Esophagus (tissue), 2 donors: ENCODE measurements at regions not wholly inside any gene's neighbourhood (a gene's known extent, or its start where the extent isn't known, plus 50 kb on each side); places are given as distances from the start of the nearest gene placed in this dataset.
"Not testable (repeated sequence)": the region's sequence is repeated elsewhere in the genome, so short reads cannot be mapped to it uniquely, and the experiment has no call there.

Experiments
- H3K27ac ChIP-seq, 2 donors: one replicate each; pipeline ENCODE4 v1.5.1; 2013; ENCODE audit warnings: low read depth in 2 of 2, mild to moderate bottlenecking in 2 of 2, inconsistent platforms in 1 of 2, low read length in 1 of 2, moderate library complexity in 1 of 2
- H3K27me3 ChIP-seq, 2 donors: one replicate each; pipeline ENCODE4 v1.6.1; 2013; ENCODE audit warnings: low read length in 2 of 2, control low read depth in 1 of 2, mild to moderate bottlenecking in 1 of 2; ENCODE audit not compliant: insufficient read depth in 2 of 2, control insufficient read depth in 1 of 2
- H3K36me3 ChIP-seq, 2 donors: one replicate each; pipeline ENCODE4 v1.6.1; 2013; ENCODE audit warnings: low read length in 1 of 2; ENCODE audit not compliant: control insufficient read depth in 2 of 2, insufficient read depth in 2 of 2
- H3K4me1 ChIP-seq, 2 donors: one replicate each; pipeline ENCODE4 v1.6.1; 2013; ENCODE audit warnings: low read length in 1 of 2; ENCODE audit not compliant: control insufficient read depth in 2 of 2, insufficient read depth in 2 of 2
- H3K4me3 ChIP-seq, 2 donors: one replicate each; pipeline ENCODE4 v1.5.1; 2013; ENCODE audit warnings: low read length in 2 of 2, mild to moderate bottlenecking in 2 of 2, low read depth in 1 of 2, moderate library complexity in 1 of 2
- H3K9me3 ChIP-seq, 2 donors: one replicate each; pipeline ENCODE4 v1.6.1; 2013; ENCODE audit warnings: mild to moderate bottlenecking in 2 of 2, low read depth in 1 of 2, low read length in 1 of 2, moderate library complexity in 1 of 2; ENCODE audit not compliant: control insufficient read depth in 2 of 2, insufficient read depth in 1 of 2
- WGBS, 2 donors: extraction: QIAGEN DNeasy Blood & Tissue Kit; methylation state at CpG; one replicate each; pipeline ENCODE4 v1.1.7; 2013; 5-methylcytosine and 5-hydroxymethylcytosine counted together
- donor health status: healthy with polysubstance abuse.
- donor health status: Bipolar disorder and iron deficiency.

GRCh38 chr6:19713411-19713810 lies 123.8 kb upstream of the ID4 start:
- H3K9me3 ChIP-seq = no peaks in the 10 kb centered on the region
- H3K36me3 ChIP-seq = no peaks in the 10 kb centered on the region
- no peak overlapping the region for H3K27ac ChIP-seq
- H3K4me1 ChIP-seq = no peaks in the 10 kb centered on the region
- WGBS, 2 donors = 88 to 92% methylated on average over 4 of the region's 4 CpGs
- no peaks in the 10 kb centered on the region for H3K27me3 ChIP-seq
- no peak overlapping the region for H3K4me3 ChIP-seq

DNA sequence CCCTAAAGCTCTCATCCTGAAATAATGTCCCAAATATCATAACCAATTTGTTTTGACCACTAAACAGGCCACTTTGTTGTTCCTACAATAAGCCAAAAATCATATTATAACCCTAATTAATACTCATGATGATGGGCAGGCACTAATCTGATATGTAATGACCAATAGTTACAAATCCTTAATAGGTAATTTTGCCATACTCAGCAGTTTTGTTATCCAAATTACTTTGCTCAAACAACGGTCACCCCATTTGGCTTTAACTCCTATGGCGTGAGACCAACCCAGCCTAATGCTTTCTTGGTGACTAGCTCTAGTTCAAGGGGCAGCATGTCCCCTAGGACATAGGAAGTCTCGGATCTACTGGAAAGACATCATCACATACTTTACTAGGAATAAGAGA lies 123.2 kb upstream of the ID4 start:
- no peaks in the 10 kb centered on the region for H3K4me1 ChIP-seq
- no peaks in the 10 kb centered on the region for H3K27me3 ChIP-seq
- 77 to 79% methylated on average over 3 of the region's 3 CpGs for WGBS, 2 donors
- no peaks in the 10 kb centered on the region for H3K9me3 ChIP-seq
- no peak overlapping the region for H3K27ac ChIP-seq
- H3K4me3 ChIP-seq = no peak overlapping the region
- no peaks in the 10 kb centered on the region for H3K36me3 ChIP-seq

DNA sequence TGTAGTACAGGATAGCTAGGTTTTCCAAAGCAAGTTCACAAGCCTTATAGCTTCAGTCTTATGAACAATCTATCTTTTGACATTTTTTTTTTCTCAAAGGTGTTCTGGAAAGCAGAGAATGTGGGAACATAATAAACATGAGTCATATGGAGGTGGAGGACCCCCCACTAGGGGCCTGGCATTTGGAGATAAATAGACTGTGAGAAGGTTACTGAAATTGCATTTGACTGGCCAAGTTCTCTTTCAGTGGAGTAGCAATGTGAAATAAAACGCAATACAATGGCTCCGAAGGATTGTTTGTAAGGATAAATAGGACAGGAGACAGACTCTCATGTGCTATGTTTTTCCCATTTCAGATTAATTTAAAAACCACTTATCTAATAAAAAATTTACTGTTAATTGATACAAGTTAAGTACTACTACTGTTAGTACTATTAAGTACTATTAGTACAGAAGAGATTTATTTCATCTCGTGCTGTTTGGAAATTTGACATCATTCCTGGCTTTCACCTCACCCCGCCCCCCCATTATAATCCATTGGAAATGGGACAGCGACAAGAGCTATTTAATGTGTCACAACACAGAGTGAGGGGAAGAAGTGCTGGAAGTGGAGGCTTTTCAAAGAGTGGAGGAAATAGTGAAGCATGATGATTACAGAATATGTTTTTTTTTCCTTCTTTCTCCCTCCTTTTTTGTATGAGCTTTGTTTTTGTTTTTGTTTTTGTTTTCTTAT lies 122.6 kb upstream of the ID4 start:
- Histone ChIP-seq H3K9me3 (no peaks in the 10 kb centered on the region), H3K36me3 (no peaks in the 10 kb centered on the region), H3K4me1 (no peaks in the 10 kb centered on the region), H3K27me3 (no peaks in the 10 kb centered on the region), H3K27ac (no peak overlapping the region), H3K4me3 (no peak overlapping the region)
- WGBS, 2 donors = 65 to 68% methylated on average over 5 of the region's 5 CpGs

DNA sequence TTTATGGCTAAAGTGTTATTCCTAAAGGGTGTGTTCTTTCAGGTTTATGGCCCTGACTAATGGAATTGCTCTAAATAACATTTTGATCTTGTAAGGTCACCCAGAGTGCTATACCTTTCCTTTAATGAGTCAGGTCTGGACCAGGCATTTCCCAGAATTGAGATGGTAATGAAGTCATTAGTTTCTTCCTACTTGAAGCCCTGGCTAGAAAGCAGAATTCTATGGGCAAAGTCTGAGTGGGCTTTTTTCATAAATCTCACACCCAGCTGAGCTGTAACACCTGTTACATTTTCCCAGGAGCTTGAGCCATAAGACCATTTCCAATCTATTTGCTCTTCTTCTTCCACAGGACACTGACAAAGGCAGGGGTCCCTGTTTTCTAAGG lies 122.0 kb upstream of the ID4 start:
- no peaks in the 10 kb centered on the region for H3K27me3 ChIP-seq
- no peak overlapping the region for H3K27ac ChIP-seq
- H3K36me3 ChIP-seq = no peaks in the 10 kb centered on the region
- no peak overlapping the region for H3K4me3 ChIP-seq
- H3K4me1 ChIP-seq = no peaks in the 10 kb centered on the region
- no peaks in the 10 kb centered on the region for H3K9me3 ChIP-seq

DNA sequence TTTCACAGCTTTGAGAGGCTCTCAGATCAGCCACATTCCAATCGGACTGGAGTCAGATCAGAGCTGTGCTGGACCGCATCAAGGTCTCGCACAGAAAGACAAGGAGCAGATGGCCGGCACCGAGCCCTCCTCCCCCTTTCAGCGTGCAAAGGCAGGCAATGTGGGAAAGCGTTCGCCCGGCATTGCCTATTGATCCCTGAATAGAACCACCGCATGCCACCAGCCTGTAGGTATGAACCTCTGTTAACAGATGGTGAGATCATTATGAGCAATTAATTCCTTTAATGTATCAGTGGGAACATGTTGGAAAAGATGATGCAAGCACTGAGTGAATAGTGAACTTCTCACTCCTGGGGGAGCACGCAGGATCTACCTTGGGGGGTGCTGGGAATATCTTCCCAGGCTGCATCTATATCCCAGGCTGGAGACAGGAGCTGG lies 117.5 kb upstream of the ID4 start:
- Histone ChIP-seq H3K9me3 (no peaks in the 10 kb centered on the region), H3K27me3 (no peaks in the 10 kb centered on the region), H3K4me1 (no peaks in the 10 kb centered on the region), H3K36me3 (no peaks in the 10 kb centered on the region), H3K27ac (no peak overlapping the region), H3K4me3 (no peak overlapping the region)
- 33 to 36% methylated on average over 11 of the region's 11 CpGs for WGBS, 2 donors

DNA sequence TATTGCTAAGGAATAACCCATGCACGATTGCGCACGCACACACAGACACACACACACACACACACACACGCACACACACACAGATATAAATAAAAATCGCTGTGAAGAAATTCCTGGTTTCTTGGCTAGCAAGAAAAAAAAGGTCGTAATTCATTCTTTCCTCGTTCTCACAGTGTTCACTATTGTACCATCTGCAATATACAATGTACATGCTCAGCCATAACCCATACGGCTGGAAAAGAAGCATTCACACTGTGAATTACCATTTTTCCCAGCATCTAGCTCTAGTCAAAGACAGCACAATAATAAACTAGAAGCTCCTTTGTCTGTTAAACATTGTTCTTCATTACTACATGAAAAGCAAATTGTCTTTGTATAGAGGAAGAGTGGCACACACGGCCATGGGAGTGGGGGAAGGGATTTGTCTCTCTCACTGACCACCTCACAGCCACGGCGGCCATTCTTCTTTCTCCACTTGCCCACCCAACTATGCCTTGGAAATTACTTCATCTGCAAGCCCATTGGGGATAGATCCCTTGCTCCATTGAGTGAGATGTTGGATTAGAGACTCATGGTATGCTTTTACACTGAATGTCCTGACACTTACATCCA lies 115.3 kb upstream of the ID4 start:
- 85 to 86% methylated on average over 11 of the region's 11 CpGs for WGBS, 2 donors
- no peak overlapping the region for H3K4me3 ChIP-seq
- H3K9me3 ChIP-seq = no peaks in the 10 kb centered on the region
- H3K27ac ChIP-seq = no peak overlapping the region
- H3K4me1 ChIP-seq = no peaks in the 10 kb centered on the region
- H3K27me3 ChIP-seq = no peaks in the 10 kb centered on the region
- H3K36me3 ChIP-seq = no peaks in the 10 kb centered on the region

DNA sequence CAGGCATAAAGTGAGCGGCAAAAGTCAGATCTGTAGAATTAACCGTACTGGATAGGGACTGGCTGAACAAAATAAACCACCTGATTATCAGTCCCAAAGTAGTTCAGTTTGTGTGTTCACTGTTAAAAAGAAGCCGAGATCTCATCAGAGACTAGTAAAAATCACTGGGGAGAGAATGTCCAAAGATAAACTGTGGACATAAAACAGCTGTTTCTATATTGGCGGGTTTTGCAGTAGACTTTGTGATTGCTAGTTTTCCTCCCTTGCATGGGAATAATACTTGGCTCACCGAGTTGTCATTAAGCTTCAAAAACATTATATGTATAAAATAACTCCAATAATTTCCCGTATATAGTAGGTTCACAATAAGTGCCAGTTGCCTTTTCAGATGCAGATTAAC lies 114.2 kb upstream of the ID4 start:
- Histone ChIP-seq H3K4me1 (no peaks in the 10 kb centered on the region), H3K4me3 (no peak overlapping the region), H3K27ac (no peak overlapping the region), H3K36me3 (no peaks in the 10 kb centered on the region), H3K27me3 (no peaks in the 10 kb centered on the region), H3K9me3 (no peaks in the 10 kb centered on the region)
- WGBS, 2 donors = 77 to 78% methylated on average over 6 of the region's 6 CpGs

DNA sequence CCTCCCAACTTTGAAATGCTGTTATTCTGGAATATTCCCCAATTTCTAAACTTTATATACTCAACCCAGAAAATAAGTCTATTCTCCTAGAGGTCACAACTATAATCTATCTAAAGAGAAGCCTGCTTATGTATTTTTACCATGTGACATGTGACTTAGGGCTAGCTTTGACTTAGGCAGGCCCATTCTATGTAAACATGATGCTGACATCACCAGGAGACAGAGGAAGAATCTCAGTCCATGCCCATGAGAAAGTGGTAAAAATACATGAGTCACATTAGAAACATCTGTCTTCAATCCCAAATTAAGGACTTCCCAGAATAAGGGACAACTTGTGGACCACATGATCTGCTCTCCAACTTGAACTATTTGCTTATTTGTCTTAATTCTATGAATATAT lies 113.6 kb upstream of the ID4 start:
- no peaks in the 10 kb centered on the region for H3K27me3 ChIP-seq
- no peak overlapping the region for H3K27ac ChIP-seq
- no peaks in the 10 kb centered on the region for H3K36me3 ChIP-seq
- H3K9me3 ChIP-seq = no peaks in the 10 kb centered on the region
- no peaks in the 10 kb centered on the region for H3K4me1 ChIP-seq
- no peak overlapping the region for H3K4me3 ChIP-seq

- H3K4me3 ChIP-seq, H3K4me1 ChIP-seq, H3K27ac ChIP-seq, H3K27me3 ChIP-seq, H3K36me3 ChIP-seq, H3K9me3 ChIP-seq: not testable (repeated sequence)
These were observed 111.7 kb upstream of the ID4 start for GRCh38 chr6:19725436-19725835.

- H3K4me1 ChIP-seq = no peaks in the 10 kb centered on the region
- no peaks in the 10 kb centered on the region for H3K27me3 ChIP-seq
- no peaks in the 10 kb centered on the region for H3K9me3 ChIP-seq
- 74% methylated on average over 5 of the region's 5 CpGs for WGBS, 2 donors
- H3K36me3 ChIP-seq = no peaks in the 10 kb centered on the region
- no peak overlapping the region for H3K4me3 ChIP-seq
- no peak overlapping the region for H3K27ac ChIP-seq
These were observed 105.9 kb upstream of the ID4 start for GRCh38 chr6:19731282-19731681.
